GM23338 (cell line): ENCODE measurements at regions not wholly inside any gene's neighbourhood (a gene's known extent, or its start where the extent isn't known, plus 50 kb on each side); places are given as distances from the start of the nearest gene placed in this dataset.

Experiments
- ATAC-seq: fragments of 200-7000 bp; cut with Tn5 transposase; 3 replicates; pipeline ENCODE4 v1.9.1; 2020
- DNase-seq: peaks from one replicate; pipeline ENCODE4 v3.0.0-alpha.2; 2015; ENCODE audit warnings: low spot score
- H2AFZ ChIP-seq: fragments of 200-600 bp; sonication (generic); 2 replicates; pipeline ENCODE4 v1.8.0; 2016; ENCODE audit warnings: antibody characterized with exemption, mild to moderate bottlenecking, moderate library complexity
- H3F3A ChIP-seq: fragments of 200-600 bp; sonication (generic); replicated peaks from 2 replicates; pipeline ENCODE4 v1.8.0; 2017; ENCODE audit warnings: antibody characterized with exemption, mixed run types, low read depth
- H3K27ac ChIP-seq: fragments of 200-600 bp; sonication (generic); 2 replicates; pipeline ENCODE4 v1.6.1; 2016; ENCODE audit warnings: low read depth
- H3K27me3 ChIP-seq: fragments of 200-600 bp; sonication (generic); 2 replicates; pipeline ENCODE4 v1.8.0; 2016; ENCODE audit warnings: mild to moderate bottlenecking, mixed run types, moderate library complexity; ENCODE audit not compliant: insufficient read depth
- H3K36me3 ChIP-seq: fragments of 200-600 bp; sonication (generic); 2 replicates; pipeline ENCODE4 v1.8.0; 2016; ENCODE audit warnings: mild to moderate bottlenecking; ENCODE audit not compliant: insufficient read depth
- H3K4me1 ChIP-seq: fragments of 200-600 bp; sonication (generic); 2 replicates; pipeline ENCODE4 v1.8.0; 2016; ENCODE audit warnings: mild to moderate bottlenecking, moderate library complexity; ENCODE audit not compliant: insufficient read depth
- H3K4me2 ChIP-seq: fragments of 200-600 bp; sonication (generic); 2 replicates; pipeline ENCODE4 v1.7.1; 2017; ENCODE audit warnings: mixed run types
- H3K4me3 ChIP-seq: fragments of 200-600 bp; sonication (generic); 2 replicates; pipeline ENCODE4 v1.6.1; 2016; ENCODE audit warnings: mixed run types
- H3K79me2 ChIP-seq: fragments of 200-600 bp; sonication (generic); replicated peaks from 2 replicates; pipeline ENCODE4 v1.8.0; 2017; ENCODE audit warnings: mild to moderate bottlenecking; ENCODE audit not compliant: insufficient read depth
- H3K9me2 ChIP-seq: fragments of 200-600 bp; sonication (generic); 2 replicates; pipeline ENCODE4 v1.8.0; 2017; ENCODE audit not compliant: insufficient read depth
- H4K20me1 ChIP-seq: fragments of 200-600 bp; sonication (generic); replicated peaks from 2 replicates; pipeline ENCODE4 v1.8.0; 2017; ENCODE audit warnings: mild to moderate bottlenecking; ENCODE audit not compliant: insufficient read depth
- H3K27ac Mint-ChIP-seq: 2 replicates; pipeline ENCODE4 v1.8.0; 2020; ENCODE audit warnings: inconsistent platforms, mild to moderate bottlenecking, moderate library complexity, mixed read lengths
- H3K27me3 Mint-ChIP-seq: 3 replicates; pipeline ENCODE4 v1.8.0; 2022; ENCODE audit warnings: low read depth, mild to moderate bottlenecking, moderate library complexity, mixed read lengths, inconsistent platforms; ENCODE audit not compliant: insufficient read depth, poor library complexity
- H3K36me3 Mint-ChIP-seq: 3 replicates; pipeline ENCODE4 v1.8.0; 2021; ENCODE audit warnings: low read depth, mild to moderate bottlenecking, inconsistent platforms, moderate library complexity, mixed read lengths
- H3K4me1 Mint-ChIP-seq: 3 replicates; pipeline ENCODE4 v1.8.0; 2020; ENCODE audit warnings: mild to moderate bottlenecking, inconsistent platforms, mixed read lengths
- H3K4me3 Mint-ChIP-seq: 3 replicates; pipeline ENCODE4 v1.8.0; 2021; ENCODE audit warnings: moderate library complexity, mild to moderate bottlenecking, inconsistent platforms, mixed read lengths
- H3K9me3 Mint-ChIP-seq: 3 replicates; pipeline ENCODE4 v1.8.0; 2020; ENCODE audit warnings: moderate library complexity, mild to moderate bottlenecking, inconsistent platforms, mixed read lengths
- CREB1 ChIP-seq: fragments of 250-450 bp; sonication (Bioruptor Pico); IDR thresholded peaks from 2 replicates; pipeline ENCODE4 v1.5.0; 2020; ENCODE audit warnings: low read depth, mild to moderate bottlenecking, moderate library complexity
- CTCF ChIP-seq, 2 experiments: fragments of 200-600 bp in 1 of 2; sonication (generic) in 1 of 2; conservative IDR thresholded peaks; 2 replicates each; pipeline versions ENCODE4 v1.5.1 to v1.6.1; 2016 to 2017; ENCODE audit warnings: antibody characterized with exemption in 2 of 2, low read depth in 2 of 2, mild to moderate bottlenecking in 2 of 2, moderate library complexity in 1 of 2
- EZH2 ChIP-seq: fragments of 200-600 bp; sonication (generic); IDR thresholded peaks from one replicate; pipeline ENCODE4 v1.8.0; 2017; ENCODE audit warnings: antibody characterized with exemption, mild to moderate bottlenecking, low read depth; ENCODE audit not compliant: unreplicated experiment
- JUNB ChIP-seq: IDR thresholded peaks from one replicate; pipeline ENCODE4 v1.6.1; 2016; ENCODE audit warnings: antibody characterized with exemption; ENCODE audit not compliant: unreplicated experiment
- ZNF331 ChIP-seq: fragments of 250-450 bp; sonication (Bioruptor Pico); IDR thresholded peaks from 2 replicates; pipeline ENCODE4 v1.5.0; 2020; ENCODE audit warnings: low read depth, mild to moderate bottlenecking, moderate library complexity
- TF ChIP-seq, protein P1 (sequence below): fragments of 250-450 bp; sonication (Bioruptor Pico); IDR thresholded peaks from 2 replicates; pipeline ENCODE4 v1.5.0; 2020; ENCODE audit warnings: mild to moderate bottlenecking, moderate library complexity

DNA sequence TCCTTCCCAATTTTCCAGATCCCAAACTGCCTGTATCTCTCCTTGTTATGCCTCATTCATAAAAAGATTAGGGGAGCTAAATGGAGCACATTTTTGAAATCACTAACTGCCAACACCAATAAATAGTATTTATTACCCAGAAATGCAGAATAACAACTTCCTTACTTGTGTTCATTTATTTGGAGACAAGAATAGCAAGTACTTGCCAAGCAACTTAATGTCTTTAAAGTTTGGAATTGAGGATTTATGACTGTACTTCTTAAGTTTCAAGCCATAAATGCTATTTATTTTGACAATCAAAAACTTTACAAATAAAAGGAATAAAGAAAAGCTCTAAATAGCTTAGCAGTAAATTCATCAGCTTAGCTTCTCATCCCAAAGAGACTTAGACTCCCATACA is 626.1 kb upstream of the NOVA1 start (continued):
- no peak for TF ChIP-seq ZNF331 (CRISPR knock-in tag)
- TF ChIP-seq JUNB, result no peak
- no peak for TF ChIP-seq CTCF (conservative IDR thresholded peaks at IDR 0.05; ENCODE audit: low read depth in 2 of 2)

- ATAC-seq, result no peak
- Mint-ChIP-seq H3K9me3 (no peaks in the 10 kb centered on the region), H3K27ac (no peak overlapping the region)
Observed at GRCh38 chr14:27228053-27228452, 630.2 kb upstream of the NOVA1 start.

More at GRCh38 chr14:27228053-27228452, 630.2 kb upstream of the NOVA1 start:
- TF ChIP-seq CREB1 (CRISPR knock-in tag) (no peak), EZH2 (no peak)
- TF ChIP-seq, protein P1, sequence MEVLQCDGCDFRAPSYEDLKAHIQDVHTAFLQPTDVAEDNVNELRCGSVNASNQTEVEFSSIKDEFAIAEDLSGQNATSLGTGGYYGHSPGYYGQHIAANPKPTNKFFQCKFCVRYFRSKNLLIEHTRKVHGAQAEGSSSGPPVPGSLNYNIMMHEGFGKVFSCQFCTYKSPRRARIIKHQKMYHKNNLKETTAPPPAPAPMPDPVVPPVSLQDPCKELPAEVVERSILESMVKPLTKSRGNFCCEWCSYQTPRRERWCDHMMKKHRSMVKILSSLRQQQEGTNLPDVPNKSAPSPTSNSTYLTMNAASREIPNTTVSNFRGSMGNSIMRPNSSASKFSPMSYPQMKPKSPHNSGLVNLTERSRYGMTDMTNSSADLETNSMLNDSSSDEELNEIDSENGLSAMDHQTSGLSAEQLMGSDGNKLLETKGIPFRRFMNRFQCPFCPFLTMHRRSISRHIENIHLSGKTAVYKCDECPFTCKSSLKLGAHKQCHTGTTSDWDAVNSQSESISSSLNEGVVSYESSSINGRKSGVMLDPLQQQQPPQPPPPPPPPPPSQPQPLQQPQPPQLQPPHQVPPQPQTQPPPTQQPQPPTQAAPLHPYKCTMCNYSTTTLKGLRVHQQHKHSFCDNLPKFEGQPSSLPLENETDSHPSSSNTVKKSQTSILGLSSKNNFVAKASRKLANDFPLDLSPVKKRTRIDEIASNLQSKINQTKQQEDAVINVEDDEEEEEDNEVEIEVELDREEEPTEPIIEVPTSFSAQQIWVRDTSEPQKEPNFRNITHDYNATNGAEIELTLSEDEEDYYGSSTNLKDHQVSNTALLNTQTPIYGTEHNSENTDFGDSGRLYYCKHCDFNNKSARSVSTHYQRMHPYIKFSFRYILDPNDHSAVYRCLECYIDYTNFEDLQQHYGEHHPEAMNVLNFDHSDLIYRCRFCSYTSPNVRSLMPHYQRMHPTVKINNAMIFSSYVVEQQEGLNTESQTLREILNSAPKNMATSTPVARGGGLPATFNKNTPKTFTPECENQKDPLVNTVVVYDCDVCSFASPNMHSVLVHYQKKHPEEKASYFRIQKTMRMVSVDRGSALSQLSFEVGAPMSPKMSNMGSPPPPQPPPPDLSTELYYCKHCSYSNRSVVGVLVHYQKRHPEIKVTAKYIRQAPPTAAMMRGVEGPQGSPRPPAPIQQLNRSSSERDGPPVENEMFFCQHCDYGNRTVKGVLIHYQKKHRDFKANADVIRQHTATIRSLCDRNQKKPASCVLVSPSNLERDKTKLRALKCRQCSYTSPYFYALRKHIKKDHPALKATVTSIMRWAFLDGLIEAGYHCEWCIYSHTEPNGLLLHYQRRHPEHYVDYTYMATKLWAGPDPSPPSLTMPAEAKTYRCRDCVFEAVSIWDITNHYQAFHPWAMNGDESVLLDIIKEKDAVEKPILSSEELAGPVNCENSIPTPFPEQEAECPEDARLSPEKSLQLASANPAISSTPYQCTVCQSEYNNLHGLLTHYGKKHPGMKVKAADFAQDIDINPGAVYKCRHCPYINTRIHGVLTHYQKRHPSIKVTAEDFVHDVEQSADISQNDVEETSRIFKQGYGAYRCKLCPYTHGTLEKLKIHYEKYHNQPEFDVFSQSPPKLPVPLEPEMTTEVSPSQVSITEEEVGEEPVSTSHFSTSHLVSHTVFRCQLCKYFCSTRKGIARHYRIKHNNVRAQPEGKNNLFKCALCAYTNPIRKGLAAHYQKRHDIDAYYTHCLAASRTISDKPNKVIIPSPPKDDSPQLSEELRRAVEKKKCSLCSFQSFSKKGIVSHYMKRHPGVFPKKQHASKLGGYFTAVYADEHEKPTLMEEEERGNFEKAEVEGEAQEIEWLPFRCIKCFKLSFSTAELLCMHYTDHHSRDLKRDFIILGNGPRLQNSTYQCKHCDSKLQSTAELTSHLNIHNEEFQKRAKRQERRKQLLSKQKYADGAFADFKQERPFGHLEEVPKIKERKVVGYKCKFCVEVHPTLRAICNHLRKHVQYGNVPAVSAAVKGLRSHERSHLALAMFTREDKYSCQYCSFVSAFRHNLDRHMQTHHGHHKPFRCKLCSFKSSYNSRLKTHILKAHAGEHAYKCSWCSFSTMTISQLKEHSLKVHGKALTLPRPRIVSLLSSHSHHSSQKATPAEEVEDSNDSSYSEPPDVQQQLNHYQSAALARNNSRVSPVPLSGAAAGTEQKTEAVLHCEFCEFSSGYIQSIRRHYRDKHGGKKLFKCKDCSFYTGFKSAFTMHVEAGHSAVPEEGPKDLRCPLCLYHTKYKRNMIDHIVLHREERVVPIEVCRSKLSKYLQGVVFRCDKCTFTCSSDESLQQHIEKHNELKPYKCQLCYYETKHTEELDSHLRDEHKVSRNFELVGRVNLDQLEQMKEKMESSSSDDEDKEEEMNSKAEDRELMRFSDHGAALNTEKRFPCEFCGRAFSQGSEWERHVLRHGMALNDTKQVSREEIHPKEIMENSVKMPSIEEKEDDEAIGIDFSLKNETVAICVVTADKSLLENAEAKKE (CRISPR knock-in tag), result no peak
- H3F3A ChIP-seq, result no peaks in the 10 kb centered on the region
- H3K27me3 Mint-ChIP-seq, result no peaks in the 10 kb centered on the region
- no peaks in the 10 kb centered on the region for H4K20me1 ChIP-seq
- no peak overlapping the region for H3K4me2 ChIP-seq
- H3K36me3 Mint-ChIP-seq, result no peaks in the 10 kb centered on the region
- H3K4me1 ChIP-seq, result no peaks in the 10 kb centered on the region
- no peaks in the 10 kb centered on the region for H3K79me2 ChIP-seq
- H3K9me2 ChIP-seq, result no peaks in the 10 kb centered on the region
- H3K36me3 ChIP-seq, result no peaks in the 10 kb centered on the region
- H3K27ac ChIP-seq, result no peak overlapping the region
- H2AFZ ChIP-seq, result no peak overlapping the region
- no peak overlapping the region for H3K4me3 ChIP-seq
- DNase-seq, result no peak
- no peak overlapping the region for H3K4me3 Mint-ChIP-seq
- H3K4me1 Mint-ChIP-seq, result no peaks in the 10 kb centered on the region
- H3K27me3 ChIP-seq, result no peaks in the 10 kb centered on the region
